Activated B cell treated with CpG ODN at 0.5 μM for 24 hours (primary cell): ENCODE measurements at regions not wholly inside any gene's neighbourhood (a gene's known extent, or its start where the extent isn't known, plus 50 kb on each side); places are given as distances from the start of the nearest gene placed in this dataset.

Experiments used
- ATAC-seq: fragments of 200-7000 bp; cut with Tn5 transposase; one replicate; pipeline ENCODE4 v1.10.0; 2021; ENCODE audit warnings: low read depth, mild to moderate bottlenecking, moderate library complexity
- CTCF ChIA-PET: fragments of 350-600 bp; sonication (Branson Sonifier 250); formaldehyde crosslinking; loops from one replicate; lab custom pipeline; 2021; ENCODE audit warnings: antibody characterized with exemption; lab: Charles Lee
- POLR2A ChIA-PET: fragments of 350-600 bp; sonication (Branson Sonifier 250); formaldehyde crosslinking; loops from one replicate; lab custom pipeline; 2021; ENCODE audit warnings: antibody characterized with exemption; lab: Charles Lee
- DNase-seq: peaks from one replicate; pipeline ENCODE4 v3.0.0; 2022
- H3K27ac Mint-ChIP-seq: one replicate; pipeline ENCODE4 v1.8.0; 2020; ENCODE audit warnings: mixed read lengths
- H3K27me3 Mint-ChIP-seq: one replicate; pipeline ENCODE4 v1.8.0; 2021; ENCODE audit warnings: mixed read lengths
- H3K36me3 Mint-ChIP-seq: one replicate; pipeline ENCODE4 v1.8.0; 2021; ENCODE audit warnings: low read depth, mixed read lengths
- H3K4me1 Mint-ChIP-seq: one replicate; pipeline ENCODE4 v1.8.0; 2021; ENCODE audit warnings: mixed read lengths
- H3K4me3 Mint-ChIP-seq: one replicate; pipeline ENCODE4 v1.8.0; 2020; ENCODE audit warnings: mild to moderate bottlenecking, mixed read lengths
- H3K9me3 Mint-ChIP-seq: one replicate; pipeline ENCODE4 v1.8.0; 2020; ENCODE audit warnings: mixed read lengths
- intact Hi-C: fragments of 100-400 bp; cut with micrococcal nuclease; formaldehyde crosslinking; loops from one replicate; pipeline ENCODE4 v1.15.1; 2024
- TF ChIP-seq, protein P1 (sequence below): fragments of 200-600 bp; IDR thresholded peaks from one replicate; pipeline ENCODE4 v1.8.0; 2022; ENCODE audit warnings: antibody characterized with exemption, mild to moderate bottlenecking

DNA sequence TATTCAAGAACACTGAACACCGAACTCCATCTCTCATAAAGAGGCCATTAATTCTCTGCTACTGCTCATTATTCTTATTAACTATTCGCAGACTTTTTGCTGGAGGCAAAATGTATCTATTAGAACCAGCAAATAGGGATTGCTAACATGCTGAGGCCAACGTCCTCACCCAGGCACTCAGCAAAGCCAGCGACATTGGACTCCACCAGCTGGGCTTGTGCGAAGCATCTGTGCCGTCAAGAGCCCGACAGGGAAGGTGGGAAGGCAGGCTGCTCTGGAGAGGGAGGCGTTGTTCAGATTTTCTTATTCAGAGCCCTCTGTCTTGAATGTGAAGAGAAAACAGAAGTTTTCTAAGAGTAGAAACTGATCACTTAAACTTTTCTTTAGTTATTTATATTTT is 615.6 kb upstream of the KIRREL3 start:
- ChIA-PET CTCF (no interaction called here), POLR2A (no interaction called here)
- no peaks in the 10 kb centered on the region for H3K4me1 Mint-ChIP-seq
- H3K36me3 Mint-ChIP-seq, result no peaks in the 10 kb centered on the region
- H3K27me3 Mint-ChIP-seq, result no peaks in the 10 kb centered on the region
- no peak for DNase-seq
- H3K4me3 Mint-ChIP-seq, result no peak overlapping the region
- no peak overlapping the region for H3K27ac Mint-ChIP-seq
- intact Hi-C loops, result no loop called here
- H3K9me3 Mint-ChIP-seq, result no peaks in the 10 kb centered on the region
- TF ChIP-seq, protein P1, sequence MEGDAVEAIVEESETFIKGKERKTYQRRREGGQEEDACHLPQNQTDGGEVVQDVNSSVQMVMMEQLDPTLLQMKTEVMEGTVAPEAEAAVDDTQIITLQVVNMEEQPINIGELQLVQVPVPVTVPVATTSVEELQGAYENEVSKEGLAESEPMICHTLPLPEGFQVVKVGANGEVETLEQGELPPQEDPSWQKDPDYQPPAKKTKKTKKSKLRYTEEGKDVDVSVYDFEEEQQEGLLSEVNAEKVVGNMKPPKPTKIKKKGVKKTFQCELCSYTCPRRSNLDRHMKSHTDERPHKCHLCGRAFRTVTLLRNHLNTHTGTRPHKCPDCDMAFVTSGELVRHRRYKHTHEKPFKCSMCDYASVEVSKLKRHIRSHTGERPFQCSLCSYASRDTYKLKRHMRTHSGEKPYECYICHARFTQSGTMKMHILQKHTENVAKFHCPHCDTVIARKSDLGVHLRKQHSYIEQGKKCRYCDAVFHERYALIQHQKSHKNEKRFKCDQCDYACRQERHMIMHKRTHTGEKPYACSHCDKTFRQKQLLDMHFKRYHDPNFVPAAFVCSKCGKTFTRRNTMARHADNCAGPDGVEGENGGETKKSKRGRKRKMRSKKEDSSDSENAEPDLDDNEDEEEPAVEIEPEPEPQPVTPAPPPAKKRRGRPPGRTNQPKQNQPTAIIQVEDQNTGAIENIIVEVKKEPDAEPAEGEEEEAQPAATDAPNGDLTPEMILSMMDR, result no peak
- ATAC-seq, result no peak

DNA sequence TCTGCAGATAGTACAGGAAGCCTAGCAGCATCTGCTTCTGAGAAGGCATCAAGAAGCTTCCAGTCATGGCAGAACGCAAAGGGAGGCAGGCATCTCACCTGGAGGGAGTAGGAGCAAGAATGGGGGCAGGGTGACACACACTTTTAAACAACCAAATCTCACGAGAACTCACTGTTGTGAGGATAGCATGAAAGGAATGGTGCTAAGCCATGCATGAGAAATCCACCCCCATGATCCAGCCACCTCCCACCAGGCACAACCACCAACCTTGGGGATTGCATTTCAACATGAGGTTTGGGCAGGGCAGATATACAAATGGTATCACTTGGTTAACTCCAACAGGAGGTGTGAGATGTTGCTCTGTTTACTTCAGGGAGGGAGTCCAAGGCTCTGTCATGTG is 612.0 kb upstream of the KIRREL3 start:
- ATAC-seq (no peak), DNase-seq (no peak)
- H3K27ac Mint-ChIP-seq, result no peak overlapping the region
- POLR2A ChIA-PET, result no interaction called here
- H3K9me3 Mint-ChIP-seq, result no peaks in the 10 kb centered on the region
- TF ChIP-seq, protein P1, result no peak
- H3K27me3 Mint-ChIP-seq, result no peaks in the 10 kb centered on the region
- CTCF ChIA-PET, result no interaction called here
- intact Hi-C loops, result no loop called here
- no peaks in the 10 kb centered on the region for H3K36me3 Mint-ChIP-seq
- H3K4me1 Mint-ChIP-seq, result no peaks in the 10 kb centered on the region
- H3K4me3 Mint-ChIP-seq, result no peak overlapping the region

DNA sequence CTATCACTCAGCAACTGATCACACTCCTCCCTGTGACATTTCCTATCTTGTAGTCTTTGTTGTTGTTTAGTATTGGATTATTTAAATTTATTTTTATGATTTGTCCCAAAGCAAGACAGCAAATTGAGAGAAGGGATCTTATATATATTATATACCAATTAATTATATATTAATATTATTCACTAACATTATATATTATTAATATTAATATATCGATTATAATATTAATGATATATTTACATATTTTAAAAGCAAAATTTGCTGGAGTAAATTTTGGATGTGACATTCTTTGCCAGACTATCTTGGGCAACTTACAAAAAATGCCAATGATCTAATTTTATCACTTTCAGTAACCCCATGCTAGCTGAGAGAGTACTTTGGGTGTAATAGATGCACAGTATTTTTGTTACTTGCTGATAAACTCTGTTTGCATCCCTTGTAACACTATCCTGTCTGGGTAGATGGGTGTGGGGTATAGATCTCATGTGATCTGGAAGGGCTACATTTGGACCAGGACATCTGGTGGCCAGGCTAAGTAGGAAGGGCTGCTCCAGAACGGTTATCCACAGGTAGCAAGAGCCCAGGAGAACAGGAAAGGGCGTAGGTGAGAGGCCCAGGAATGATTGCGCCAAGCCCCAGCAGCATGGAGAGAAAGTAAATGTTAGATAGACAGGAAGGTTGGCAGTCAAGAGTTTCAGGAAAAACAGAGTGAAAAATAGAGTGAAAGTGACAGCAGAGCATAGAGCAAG is 608.6 kb upstream of the KIRREL3 start:
- intact Hi-C loops, result no loop called here

DNA sequence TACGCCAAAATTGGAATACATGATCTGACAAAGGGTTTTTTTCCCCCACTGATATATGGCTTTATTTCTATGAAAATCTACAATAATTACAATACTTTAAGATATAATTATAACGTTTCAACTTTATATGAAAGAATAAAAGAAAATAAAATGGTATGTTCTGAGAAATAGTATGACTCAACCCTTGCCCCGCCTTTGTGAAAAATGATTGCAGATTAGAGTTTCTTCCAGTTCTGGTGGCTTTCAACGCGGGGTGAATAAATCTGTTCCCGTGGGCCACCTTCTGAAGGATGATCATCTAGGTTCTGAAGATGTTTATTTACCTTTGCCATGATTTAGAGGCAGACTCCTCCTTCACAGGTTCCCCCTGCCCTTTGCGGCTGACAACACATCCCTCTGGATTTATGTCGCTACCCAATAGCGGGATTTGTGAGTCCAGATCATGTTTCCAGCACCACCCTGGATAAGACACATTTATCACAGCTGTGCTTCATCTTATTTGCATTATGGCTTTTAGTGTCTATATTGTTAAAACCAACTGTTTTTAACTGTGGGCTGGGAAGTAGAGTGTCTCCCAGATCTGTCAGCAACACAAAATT is 607.0 kb upstream of the KIRREL3 start:
- Mint-ChIP-seq H3K4me1 (no peaks in the 10 kb centered on the region), H3K27me3 (no peaks in the 10 kb centered on the region), H3K4me3 (no peak overlapping the region), H3K27ac (no peak overlapping the region), H3K9me3 (no peaks in the 10 kb centered on the region), H3K36me3 (no peaks in the 10 kb centered on the region)
- ATAC-seq (no peak), DNase-seq (no peak)
- CTCF ChIA-PET, result no interaction called here
- TF ChIP-seq, protein P1, result no peak
- POLR2A ChIA-PET, result no interaction called here
- intact Hi-C loops, result no loop called here

More for the DNA sequence above, 608.6 kb upstream of the KIRREL3 start:
- ChIA-PET CTCF (no interaction called here), POLR2A (no interaction called here)
- H3K4me3 Mint-ChIP-seq, result no peak overlapping the region
- TF ChIP-seq, protein P1, result no peak
- no peaks in the 10 kb centered on the region for H3K4me1 Mint-ChIP-seq
- H3K27me3 Mint-ChIP-seq, result no peaks in the 10 kb centered on the region
- H3K9me3 Mint-ChIP-seq, result no peaks in the 10 kb centered on the region
- H3K27ac Mint-ChIP-seq, result no peak overlapping the region
- DNase-seq (no peak), ATAC-seq (no peak)
- H3K36me3 Mint-ChIP-seq, result no peaks in the 10 kb centered on the region

DNA sequence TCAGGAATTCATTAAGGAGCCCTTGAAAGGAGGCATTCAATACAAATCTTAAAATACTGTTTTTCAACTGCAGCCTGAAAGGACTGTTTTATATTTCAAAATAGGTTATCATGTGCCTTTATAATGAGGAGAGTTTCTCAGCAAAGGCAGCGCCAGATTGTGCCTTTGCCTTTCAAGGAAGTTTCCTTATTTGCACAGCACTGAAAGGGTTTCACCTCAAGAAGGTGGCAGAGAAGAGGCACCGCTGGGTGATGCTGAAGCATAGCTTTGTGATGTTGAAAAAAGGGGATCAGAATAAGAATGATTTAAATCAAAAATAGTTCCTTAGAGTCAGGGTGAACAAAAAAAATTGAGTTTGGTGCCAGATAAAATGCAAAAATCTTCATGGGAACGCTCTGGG is 601.0 kb upstream of the KIRREL3 start:
- TF ChIP-seq, protein P1, result no peak
- Mint-ChIP-seq H3K27me3 (no peaks in the 10 kb centered on the region), H3K4me3 (no peak overlapping the region), H3K36me3 (no peaks in the 10 kb centered on the region), H3K27ac (no peak overlapping the region), H3K4me1 (no peaks in the 10 kb centered on the region), H3K9me3 (no peaks in the 10 kb centered on the region)
- ATAC-seq (no peak), DNase-seq (no peak)
- ChIA-PET CTCF (no interaction called here), POLR2A (no interaction called here)
- intact Hi-C loops, result no loop called here
